ENCODE measurements at regions not wholly inside any gene's neighbourhood (a gene's known extent, or its start where the extent isn't known, plus 50 kb on each side); places are given as distances from the start of the nearest gene placed in this dataset.
"Not testable (repeated sequence)": the region's sequence is repeated elsewhere in the genome, so short reads cannot be mapped to it uniquely, and the experiment has no call there.

GRCh38 chr4:132697505-132697904 lies 451.6 kb upstream of the PCDH10 start:
- TF ChIP-seq CTCF (IDR thresholded peaks at IDR 0.05; ENCODE audit: low read depth, low read length); EZH2phosphoT487 (IDR thresholded peaks at IDR 0.05; ENCODE audit: low read depth): not testable (repeated sequence)

Data from OCI-LY3 (cell line).